ENCODE measurements at regions not wholly inside any gene's neighbourhood (a gene's known extent, or its start where the extent isn't known, plus 50 kb on each side); places are given as distances from the start of the nearest gene placed in this dataset.

DNA sequence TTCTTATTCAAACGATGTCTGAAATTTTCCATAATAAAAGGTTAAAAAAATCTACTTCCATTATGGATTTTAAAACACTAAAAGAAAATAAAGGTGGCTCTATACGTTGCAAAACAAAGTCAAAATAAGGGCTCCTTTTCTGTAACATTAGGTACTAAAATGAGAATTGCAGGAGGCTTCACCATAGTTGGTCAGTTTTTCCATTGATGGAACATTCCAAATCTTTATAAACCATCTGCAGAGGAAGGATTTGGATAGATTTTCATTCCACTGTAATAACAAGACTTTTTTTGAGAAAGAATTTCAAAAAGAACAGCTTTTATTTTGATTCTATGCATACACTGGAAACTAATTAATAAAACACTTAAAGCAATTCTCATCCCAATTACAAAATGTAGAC lies 145.6 kb downstream of the LURAP1L start:
- DNase-seq (ENCODE audit: insufficient read length, low spot score, missing footprints) = no peak
- Histone ChIP-seq H3K4me1 (ENCODE audit: insufficient read depth, low read length) (peaks cover 10% of the 10 kb centered on the region), H3K27me3 (ENCODE audit: insufficient read depth, low read length) (no peaks in the 10 kb centered on the region), H3K4me3 (ENCODE audit: insufficient read depth, low read length) (no peak overlapping the region), H3K79me2 (ENCODE audit: insufficient read depth, low read length) (no peaks in the 10 kb centered on the region), H3K36me3 (ENCODE audit: insufficient read depth, low read length) (no peaks in the 10 kb centered on the region), H3K9me3 (ENCODE audit: low read depth, low read length) (no peaks in the 10 kb centered on the region), H3K4me2 (ENCODE audit: insufficient read depth, low read length) (no peak overlapping the region), H4K20me1 (ENCODE audit: insufficient read depth, low read length) (no peaks in the 10 kb centered on the region), H3K27ac (ENCODE audit: low read depth, low read length) (no peak overlapping the region), H2AFZ (ENCODE audit: low read length) (no peak overlapping the region)
- TF ChIP-seq, protein P1, sequence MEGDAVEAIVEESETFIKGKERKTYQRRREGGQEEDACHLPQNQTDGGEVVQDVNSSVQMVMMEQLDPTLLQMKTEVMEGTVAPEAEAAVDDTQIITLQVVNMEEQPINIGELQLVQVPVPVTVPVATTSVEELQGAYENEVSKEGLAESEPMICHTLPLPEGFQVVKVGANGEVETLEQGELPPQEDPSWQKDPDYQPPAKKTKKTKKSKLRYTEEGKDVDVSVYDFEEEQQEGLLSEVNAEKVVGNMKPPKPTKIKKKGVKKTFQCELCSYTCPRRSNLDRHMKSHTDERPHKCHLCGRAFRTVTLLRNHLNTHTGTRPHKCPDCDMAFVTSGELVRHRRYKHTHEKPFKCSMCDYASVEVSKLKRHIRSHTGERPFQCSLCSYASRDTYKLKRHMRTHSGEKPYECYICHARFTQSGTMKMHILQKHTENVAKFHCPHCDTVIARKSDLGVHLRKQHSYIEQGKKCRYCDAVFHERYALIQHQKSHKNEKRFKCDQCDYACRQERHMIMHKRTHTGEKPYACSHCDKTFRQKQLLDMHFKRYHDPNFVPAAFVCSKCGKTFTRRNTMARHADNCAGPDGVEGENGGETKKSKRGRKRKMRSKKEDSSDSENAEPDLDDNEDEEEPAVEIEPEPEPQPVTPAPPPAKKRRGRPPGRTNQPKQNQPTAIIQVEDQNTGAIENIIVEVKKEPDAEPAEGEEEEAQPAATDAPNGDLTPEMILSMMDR (IDR thresholded peaks at IDR 0.05; ENCODE audit: extremely low read depth, low read depth, low read length) = no peak

GRCh38 chr9:12921621-12922020 lies 146.8 kb downstream of the LURAP1L start:
- Histone ChIP-seq H3K27me3 (ENCODE audit: insufficient read depth, low read length) (no peaks in the 10 kb centered on the region), H3K9me3 (ENCODE audit: low read depth, low read length) (no peaks in the 10 kb centered on the region), H3K4me2 (ENCODE audit: insufficient read depth, low read length) (no peak overlapping the region), H4K20me1 (ENCODE audit: insufficient read depth, low read length) (no peaks in the 10 kb centered on the region), H3K4me1 (ENCODE audit: insufficient read depth, low read length) (peaks cover 10% of the 10 kb centered on the region), H3K4me3 (ENCODE audit: insufficient read depth, low read length) (no peak overlapping the region), H2AFZ (ENCODE audit: low read length) (no peak overlapping the region), H3K79me2 (ENCODE audit: insufficient read depth, low read length) (no peaks in the 10 kb centered on the region), H3K27ac (ENCODE audit: low read depth, low read length) (no peak overlapping the region), H3K36me3 (ENCODE audit: insufficient read depth, low read length) (no peaks in the 10 kb centered on the region)
- TF ChIP-seq, protein P1 (IDR thresholded peaks at IDR 0.05; ENCODE audit: extremely low read depth, low read depth, low read length) = no peak
- DNase-seq (ENCODE audit: insufficient read length, low spot score, missing footprints) = no peak

DNA sequence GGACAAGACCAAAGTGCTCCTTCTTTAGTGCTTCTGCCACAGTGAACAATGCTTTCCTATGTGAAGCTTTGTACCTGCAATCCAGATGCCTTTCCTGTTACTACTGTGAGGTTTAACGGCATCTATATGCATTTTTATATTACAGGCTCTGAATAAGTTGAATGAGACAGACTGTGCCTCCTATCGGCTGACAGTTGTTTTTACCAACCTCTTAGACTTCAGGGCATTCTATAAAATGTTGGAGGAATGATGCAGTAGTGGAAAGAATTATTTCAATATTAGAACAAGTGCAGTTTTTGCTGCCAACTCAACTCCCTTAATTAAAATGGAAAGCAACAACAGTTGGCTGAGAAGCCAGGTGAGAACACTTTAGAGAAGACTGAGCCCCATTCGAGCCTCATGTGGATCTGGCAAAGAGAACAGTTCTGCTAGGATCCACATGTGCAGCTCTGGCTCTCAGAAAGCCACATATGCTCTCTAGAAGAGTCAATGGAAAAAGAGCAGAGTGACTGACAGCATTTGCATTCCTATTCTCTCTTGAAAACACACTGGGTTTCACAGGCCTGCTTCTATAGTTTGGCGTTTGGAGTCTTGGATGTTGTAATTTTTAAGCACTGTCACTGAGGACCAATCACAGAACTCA lies 147.5 kb downstream of the LURAP1L start:
- Histone ChIP-seq H2AFZ (ENCODE audit: low read length) (no peak overlapping the region), H3K27me3 (ENCODE audit: insufficient read depth, low read length) (no peaks in the 10 kb centered on the region), H3K4me1 (ENCODE audit: insufficient read depth, low read length) (peaks cover 10% of the 10 kb centered on the region), H3K4me3 (ENCODE audit: insufficient read depth, low read length) (no peak overlapping the region), H3K27ac (ENCODE audit: low read depth, low read length) (no peak overlapping the region), H3K79me2 (ENCODE audit: insufficient read depth, low read length) (no peaks in the 10 kb centered on the region), H3K9me3 (ENCODE audit: low read depth, low read length) (no peaks in the 10 kb centered on the region), H4K20me1 (ENCODE audit: insufficient read depth, low read length) (no peaks in the 10 kb centered on the region), H3K36me3 (ENCODE audit: insufficient read depth, low read length) (no peaks in the 10 kb centered on the region), H3K4me2 (ENCODE audit: insufficient read depth, low read length) (no peak overlapping the region)
- TF ChIP-seq, protein P1 (IDR thresholded peaks at IDR 0.05; ENCODE audit: extremely low read depth, low read depth, low read length) = no peak
- DNase-seq (ENCODE audit: insufficient read length, low spot score, missing footprints) = no peak

DNA sequence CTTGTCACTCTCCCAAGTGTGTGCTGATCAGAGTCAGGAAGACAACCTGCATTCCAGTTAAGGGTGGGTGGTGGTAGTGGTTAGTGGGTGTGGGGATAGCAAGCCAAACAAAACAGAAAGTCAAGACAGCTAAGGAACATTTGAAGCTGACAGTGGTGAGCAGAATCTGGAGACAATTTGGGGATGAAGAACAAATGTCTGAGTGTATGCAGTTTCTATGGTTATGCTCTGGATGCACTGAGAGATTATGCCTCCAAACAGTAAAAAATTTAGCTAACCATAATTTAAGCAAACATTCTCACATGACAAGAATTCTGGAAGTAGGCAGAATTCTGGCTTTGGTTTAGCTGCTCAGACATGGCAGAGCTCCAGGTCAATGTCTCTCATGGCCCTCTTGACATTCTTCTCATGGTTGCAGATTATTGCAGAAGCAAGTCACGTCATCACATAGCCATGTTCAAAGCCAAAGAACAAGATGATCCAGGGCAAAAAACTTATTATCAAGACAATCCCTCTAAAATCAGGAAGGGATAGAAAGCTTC lies 148.7 kb downstream of the LURAP1L start:
- Histone ChIP-seq H3K4me1 (ENCODE audit: insufficient read depth, low read length) (peaks cover 10% of the 10 kb centered on the region), H3K9me3 (ENCODE audit: low read depth, low read length) (no peaks in the 10 kb centered on the region), H2AFZ (ENCODE audit: low read length) (peak overlapping the region; percentile 32), H3K27me3 (ENCODE audit: insufficient read depth, low read length) (no peaks in the 10 kb centered on the region), H3K79me2 (ENCODE audit: insufficient read depth, low read length) (no peaks in the 10 kb centered on the region), H3K4me3 (ENCODE audit: insufficient read depth, low read length) (no peak overlapping the region), H3K27ac (ENCODE audit: low read depth, low read length) (peak overlapping the region; percentile 86), H3K36me3 (ENCODE audit: insufficient read depth, low read length) (no peaks in the 10 kb centered on the region), H3K4me2 (ENCODE audit: insufficient read depth, low read length) (peak overlapping the region; percentile 47), H4K20me1 (ENCODE audit: insufficient read depth, low read length) (no peaks in the 10 kb centered on the region)
- peak; percentile 77 for DNase-seq (ENCODE audit: insufficient read length, low spot score, missing footprints)
- TF ChIP-seq, protein P1 (IDR thresholded peaks at IDR 0.05; ENCODE audit: extremely low read depth, low read depth, low read length) = no peak

Measured in osteoblast (primary cell).